Endodermal cell (in vitro differentiated cells): ENCODE measurements at regions not wholly inside any gene's neighbourhood (a gene's known extent, or its start where the extent isn't known, plus 50 kb on each side); places are given as distances from the start of the nearest gene placed in this dataset.

Source experiments
- DNase-seq: peaks from one replicate; pipeline ENCODE4 v3.0.0-alpha.2; 2017
- H3K27ac ChIP-seq: 2 replicates; pipeline ENCODE4 v1.5.1; 2013; ENCODE audit warnings: mild to moderate bottlenecking, low read depth, low read length, moderate library complexity
- H3K27me3 ChIP-seq: 2 replicates; pipeline ENCODE4 v1.6.1; 2013; ENCODE audit warnings: mild to moderate bottlenecking, low read length, moderate library complexity; ENCODE audit not compliant: insufficient read depth, control insufficient read depth, poor library complexity, severe bottlenecking
- H3K36me3 ChIP-seq: 2 replicates; pipeline ENCODE4 v1.7.0; 2013; ENCODE audit warnings: mild to moderate bottlenecking, low read length, moderate library complexity; ENCODE audit not compliant: control insufficient read depth, insufficient read depth
- H3K4me1 ChIP-seq: one replicate; pipeline ENCODE4 v1.7.0; 2013; ENCODE audit warnings: low read length; ENCODE audit not compliant: control insufficient read depth, insufficient read depth
- H3K4me3 ChIP-seq: 2 replicates; pipeline ENCODE4 v1.5.1; 2013; ENCODE audit warnings: mild to moderate bottlenecking, low read length, moderate library complexity
- H3K9ac ChIP-seq: 2 replicates; pipeline ENCODE4 v1.6.1; 2013; ENCODE audit warnings: mild to moderate bottlenecking, low read length, moderate library complexity; ENCODE audit not compliant: poor library complexity, severe bottlenecking; ENCODE audit errors: extremely low read depth
- H3K9me3 ChIP-seq: 2 replicates; pipeline ENCODE4 v1.6.1; 2013; ENCODE audit warnings: mild to moderate bottlenecking, low read length, moderate library complexity; ENCODE audit not compliant: control insufficient read depth
- H3K27ac Mint-ChIP-seq: 2 replicates; pipeline ENCODE4 v1.8.0; 2020; ENCODE audit warnings: mixed read lengths
- H3K27me3 Mint-ChIP-seq: 2 replicates; pipeline ENCODE4 v1.8.0; 2021; ENCODE audit warnings: mild to moderate bottlenecking, mixed read lengths; ENCODE audit not compliant: insufficient read depth
- H3K36me3 Mint-ChIP-seq: 2 replicates; pipeline ENCODE4 v1.8.0; 2020; ENCODE audit warnings: low read depth, mixed read lengths
- H3K4me1 Mint-ChIP-seq: 2 replicates; pipeline ENCODE4 v1.8.0; 2020; ENCODE audit warnings: mixed read lengths
- H3K4me3 Mint-ChIP-seq: 2 replicates; pipeline ENCODE4 v1.8.0; 2020; ENCODE audit warnings: mild to moderate bottlenecking, moderate library complexity, mixed read lengths
- H3K9me3 Mint-ChIP-seq: 2 replicates; pipeline ENCODE4 v1.8.0; 2020; ENCODE audit warnings: mild to moderate bottlenecking, mixed read lengths
- CTCF ChIP-seq: fragments of 200-600 bp; sonication (generic); conservative IDR thresholded peaks from 2 replicates; pipeline ENCODE4 v1.5.0; 2021; ENCODE audit warnings: antibody characterized with exemption, mild to moderate bottlenecking
- WGBS, 2 experiments: methylation state at CpG; one replicate each; pipeline versions ENCODE4 v1.1.5 to v1.1.7; 2013; ENCODE audit warnings: missing lambda C conversion rate in 2 of 2, mixed read lengths in 1 of 2; ENCODE audit not compliant: insufficient coverage in 1 of 2, insufficient read length in 1 of 2; 5-methylcytosine and 5-hydroxymethylcytosine counted together

- Mint-ChIP-seq H3K27ac (no peak overlapping the region), H3K4me3 (no peak overlapping the region), H3K9me3 (peaks cover 2% of the 10 kb centered on the region), H3K36me3 (no peaks in the 10 kb centered on the region), H3K27me3 (no peaks in the 10 kb centered on the region), H3K4me1 (peaks cover 37% of the 10 kb centered on the region)
- Histone ChIP-seq H3K9me3 (peaks cover 5% of the 10 kb centered on the region), H3K9ac (no peak overlapping the region), H3K27me3 (no peaks in the 10 kb centered on the region), H3K36me3 (no peaks in the 10 kb centered on the region), H3K4me1 (peaks cover 4% of the 10 kb centered on the region), H3K27ac (no peak overlapping the region), H3K4me3 (no peak overlapping the region)
- 80 to 84% methylated on average over 1 to 2 of the region's 2 CpGs for WGBS, 2 experiments
- no peak for TF ChIP-seq CTCF
- DNase-seq, result no peak
Measured at GRCh38 chr2:63665846-63666475, 77.2 kb downstream of the MDH1 start.

GRCh38 chr2:63667132-63667700 lies 78.5 kb downstream of the MDH1 start:
- Mint-ChIP-seq H3K36me3 (no peaks in the 10 kb centered on the region), H3K27ac (no peak overlapping the region), H3K4me1 (peaks cover 29% of the 10 kb centered on the region), H3K27me3 (no peaks in the 10 kb centered on the region), H3K9me3 (peaks cover 2% of the 10 kb centered on the region), H3K4me3 (no peak overlapping the region)
- H3K4me3 ChIP-seq, result no peak overlapping the region
- peaks cover 5% of the 10 kb centered on the region for H3K9me3 ChIP-seq
- no peak overlapping the region for H3K27ac ChIP-seq
- DNase-seq, result no peak
- no peak for TF ChIP-seq CTCF
- H3K36me3 ChIP-seq, result no peaks in the 10 kb centered on the region
- 94 to 97% methylated on average over 3 of the region's 3 CpGs for WGBS, 2 experiments
- peaks cover 4% of the 10 kb centered on the region for H3K4me1 ChIP-seq
- H3K9ac ChIP-seq, result no peak overlapping the region
- H3K27me3 ChIP-seq, result no peaks in the 10 kb centered on the region

- Histone ChIP-seq H3K36me3 (no peaks in the 10 kb centered on the region), H3K27me3 (no peaks in the 10 kb centered on the region), H3K9ac (no peak overlapping the region), H3K27ac (no peak overlapping the region), H3K9me3 (peaks cover 5% of the 10 kb centered on the region), H3K4me3 (no peak overlapping the region), H3K4me1 (peaks cover 4% of the 10 kb centered on the region)
- no peak for DNase-seq
- 80 to 100% methylated on average over 1 of the region's 1 CpG for WGBS, 2 experiments
- Mint-ChIP-seq H3K27me3 (no peaks in the 10 kb centered on the region), H3K27ac (no peak overlapping the region), H3K36me3 (no peaks in the 10 kb centered on the region), H3K4me3 (no peak overlapping the region), H3K4me1 (peaks cover 22% of the 10 kb centered on the region), H3K9me3 (peaks cover 2% of the 10 kb centered on the region)
- no peak for TF ChIP-seq CTCF
Measured at GRCh38 chr2:63668000-63668399, 79.2 kb downstream of the MDH1 start.
